H54 (cell line): ENCODE measurements at regions not wholly inside any gene's neighbourhood (a gene's known extent, or its start where the extent isn't known, plus 50 kb on each side); places are given as distances from the start of the nearest gene placed in this dataset.
"Not testable (repeated sequence)": the region's sequence is repeated elsewhere in the genome, so short reads cannot be mapped to it uniquely, and the experiment has no call there.

Experiments
- DNase-seq: peaks from one replicate; pipeline ENCODE4 v3.0.0; 2011; ENCODE audit warnings: low spot score, mixed read lengths; ENCODE audit not compliant: insufficient read length
- FAIRE-seq: peaks from 3 replicates; lab custom pipeline; 2011; peaks lifted over from hg19 to GRCh38; lab: Jason Lieb, UNC
- POLR2A ChIP-seq: IDR thresholded peaks from 2 replicates; pipeline ENCODE4 v1.6.1; 2011; ENCODE audit warnings: low read depth, mild to moderate bottlenecking, low read length

DNA sequence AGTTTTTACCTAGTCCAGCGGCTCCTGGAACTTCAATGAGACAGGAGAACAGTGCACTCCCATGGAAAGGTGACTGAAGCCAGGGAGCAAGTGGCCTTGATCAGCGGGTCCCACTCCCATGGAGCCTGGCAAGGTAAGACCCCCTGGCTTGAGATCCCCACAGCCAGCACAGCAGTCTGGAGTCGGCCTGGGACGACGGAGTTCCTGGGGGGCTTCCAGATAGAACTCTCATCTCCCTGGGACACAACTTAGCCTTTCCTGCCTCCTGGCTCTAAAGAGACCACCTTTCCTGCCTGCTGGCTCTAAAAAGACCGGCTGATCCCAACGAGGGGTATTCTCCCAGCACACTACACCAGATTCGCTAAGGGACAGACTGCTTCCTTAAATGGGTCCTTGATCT lies 1279.0 kb upstream of the GOT2 start:
- TF ChIP-seq POLR2A: no peak
- FAIRE-seq (no peak), DNase-seq (no peak)

DNA sequence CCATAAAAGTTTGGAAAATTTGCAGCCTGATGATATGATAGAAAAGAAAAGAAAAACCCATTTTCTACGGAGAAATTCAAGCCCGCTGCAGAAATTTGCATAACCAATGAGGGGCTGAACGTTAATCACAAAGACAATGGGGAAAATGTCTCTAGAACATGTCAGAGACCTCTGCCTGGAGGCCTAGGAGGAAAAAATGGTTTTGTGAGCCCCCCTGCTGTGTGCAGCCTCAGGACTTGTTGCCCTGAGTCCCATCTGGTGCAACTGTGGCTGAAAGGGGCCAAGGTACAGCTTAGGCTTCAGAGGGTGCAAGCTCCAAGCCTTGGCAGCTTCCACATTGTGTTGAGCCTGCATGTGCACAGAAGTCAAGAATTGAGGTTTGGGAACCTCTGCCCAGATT lies 1267.4 kb upstream of the GOT2 start:
- FAIRE-seq (no peak), DNase-seq (no peak)
- TF ChIP-seq POLR2A: no peak

DNA sequence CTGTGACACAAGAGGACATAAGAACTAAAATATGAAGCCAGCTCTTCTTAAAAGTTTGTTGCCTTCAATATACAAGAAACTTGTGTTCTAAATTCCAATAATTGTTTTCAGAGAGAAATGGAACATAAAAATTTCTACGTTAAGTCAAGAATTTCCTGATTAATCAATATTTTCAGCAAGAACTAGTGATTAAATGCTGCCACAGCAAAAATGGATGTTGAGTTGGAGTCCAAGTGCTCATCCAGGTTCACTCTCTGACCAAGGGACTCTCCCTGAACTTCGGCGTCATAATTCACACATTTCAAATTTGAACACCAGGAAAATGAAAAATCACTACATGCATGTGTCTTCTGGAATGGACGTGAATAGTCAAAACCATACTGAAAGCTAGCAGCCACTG lies 1263.6 kb upstream of the GOT2 start:
- TF ChIP-seq POLR2A: no peak
- no peak for FAIRE-seq
- DNase-seq: no peak

DNA sequence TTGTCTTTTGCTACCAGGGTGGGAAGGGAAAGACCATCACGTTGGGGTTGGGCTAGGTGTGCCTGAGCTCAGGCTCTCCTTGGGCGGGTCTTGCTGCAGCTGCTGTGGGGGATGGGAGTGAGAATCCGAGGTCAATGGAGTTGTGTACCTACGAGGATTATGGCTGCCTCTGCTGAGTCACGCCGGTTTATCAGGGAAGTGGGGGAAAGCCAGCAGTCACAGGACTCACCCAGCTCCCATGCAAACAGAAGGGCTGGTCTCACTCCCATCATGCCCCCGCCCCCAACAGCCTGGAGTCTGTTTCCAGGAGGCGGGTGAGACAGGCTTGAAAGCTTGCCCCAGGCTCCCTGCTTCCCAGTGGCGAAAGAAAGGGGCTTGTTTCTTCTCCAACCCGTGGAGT lies 1259.0 kb upstream of the GOT2 start:
- FAIRE-seq: no peak
- DNase-seq: no peak
- no peak for TF ChIP-seq POLR2A

DNA sequence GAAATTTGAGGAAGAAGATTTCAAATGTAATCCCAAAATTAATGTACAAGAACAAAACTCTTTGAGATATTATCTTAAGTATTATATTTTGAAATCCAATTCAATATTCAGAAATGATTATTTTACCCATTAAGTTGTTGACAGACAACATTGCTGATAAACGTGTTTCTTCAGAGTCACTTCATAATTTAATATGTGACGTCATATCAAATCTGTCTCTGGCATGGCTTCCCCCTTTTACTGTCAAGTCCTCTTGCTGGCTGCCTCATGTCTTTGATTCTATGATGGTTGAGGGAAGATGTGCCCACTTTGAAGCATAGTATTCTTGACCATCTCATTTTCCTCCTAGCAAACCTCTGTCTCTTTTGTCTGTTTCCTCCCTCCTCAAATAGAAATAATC lies 1257.1 kb upstream of the GOT2 start:
- FAIRE-seq: no peak
- TF ChIP-seq POLR2A: no peak
- no peak for DNase-seq

DNA sequence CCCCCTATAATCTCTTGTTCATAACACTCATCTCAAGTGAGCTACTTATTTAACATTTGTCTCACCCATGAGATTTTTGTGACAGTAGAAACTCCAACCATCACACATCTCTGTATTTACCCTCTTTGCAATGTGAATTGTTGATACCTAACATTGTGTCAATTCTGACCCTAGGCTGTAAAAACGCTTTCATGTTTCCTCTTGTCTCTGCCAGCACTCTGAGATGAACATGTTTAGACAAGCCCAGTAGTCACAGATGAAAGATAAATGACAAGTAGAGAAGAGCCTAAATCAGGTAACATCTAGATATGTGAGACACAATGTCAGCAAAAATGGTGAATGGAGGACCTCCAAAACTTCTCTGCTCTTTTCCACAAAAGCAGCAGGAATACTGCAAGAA lies 1254.5 kb upstream of the GOT2 start:
- DNase-seq (no peak), FAIRE-seq (no peak)
- no peak for TF ChIP-seq POLR2A

DNA sequence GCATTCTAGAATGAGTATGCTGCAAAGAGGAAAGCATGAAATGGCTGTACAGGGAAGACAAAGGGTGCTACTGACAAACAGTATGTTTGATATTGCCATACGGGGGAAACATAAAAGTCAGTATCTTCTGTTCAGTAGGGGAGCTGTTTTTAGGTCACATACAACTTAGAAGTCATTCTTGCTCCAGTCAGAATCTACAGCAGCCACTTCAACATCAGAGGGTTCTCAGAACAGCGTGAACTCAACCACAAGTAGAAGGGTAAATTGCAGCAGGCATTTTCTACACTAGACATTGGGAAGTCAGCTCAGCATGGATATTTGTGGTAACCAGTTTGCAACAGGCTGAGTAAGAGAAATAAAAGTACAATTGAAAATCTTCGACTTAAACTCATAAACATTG lies 1241.8 kb upstream of the GOT2 start:
- FAIRE-seq (no peak), DNase-seq (no peak)
- TF ChIP-seq POLR2A: no peak

DNA sequence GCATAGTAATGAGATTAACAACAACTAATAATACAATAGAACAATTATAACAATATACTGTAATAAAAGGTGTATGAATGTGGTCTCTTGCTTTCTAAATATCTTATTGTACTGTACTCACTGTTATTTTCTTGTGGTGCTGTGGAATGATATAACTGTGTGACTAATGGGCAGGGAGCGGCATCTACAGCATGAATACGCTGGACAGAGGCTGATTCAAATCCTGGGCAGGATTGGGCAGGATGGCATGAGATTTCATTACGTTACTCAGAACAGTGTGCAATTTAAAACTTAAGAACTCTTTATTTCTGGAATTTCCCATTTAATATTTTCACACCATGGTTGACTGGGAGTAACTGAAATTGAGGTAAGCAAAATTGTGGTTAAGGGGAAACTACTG lies 1239.8 kb upstream of the GOT2 start:
- DNase-seq: no peak
- no peak for TF ChIP-seq POLR2A
- FAIRE-seq: no peak

DNA sequence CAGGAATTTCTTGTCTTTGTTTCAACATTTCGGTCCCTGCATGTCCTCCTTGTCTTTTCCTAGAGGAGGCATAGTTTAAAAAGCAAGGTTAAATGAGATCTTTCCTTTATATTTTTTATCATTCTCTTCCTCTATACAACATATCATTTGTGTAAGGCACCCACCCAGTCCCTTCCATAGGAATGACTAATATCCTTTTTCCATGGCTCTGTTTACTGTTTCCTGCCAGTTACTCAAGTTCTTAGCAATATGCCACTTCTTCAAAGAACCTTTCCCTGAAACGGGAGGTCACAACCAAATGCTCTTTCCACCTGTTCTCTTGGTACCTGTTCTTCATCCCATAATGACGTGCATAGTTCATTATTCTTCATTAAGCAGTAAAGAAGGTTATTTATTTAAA lies 1237.1 kb upstream of the GOT2 start:
- no peak for DNase-seq
- FAIRE-seq: no peak

DNA sequence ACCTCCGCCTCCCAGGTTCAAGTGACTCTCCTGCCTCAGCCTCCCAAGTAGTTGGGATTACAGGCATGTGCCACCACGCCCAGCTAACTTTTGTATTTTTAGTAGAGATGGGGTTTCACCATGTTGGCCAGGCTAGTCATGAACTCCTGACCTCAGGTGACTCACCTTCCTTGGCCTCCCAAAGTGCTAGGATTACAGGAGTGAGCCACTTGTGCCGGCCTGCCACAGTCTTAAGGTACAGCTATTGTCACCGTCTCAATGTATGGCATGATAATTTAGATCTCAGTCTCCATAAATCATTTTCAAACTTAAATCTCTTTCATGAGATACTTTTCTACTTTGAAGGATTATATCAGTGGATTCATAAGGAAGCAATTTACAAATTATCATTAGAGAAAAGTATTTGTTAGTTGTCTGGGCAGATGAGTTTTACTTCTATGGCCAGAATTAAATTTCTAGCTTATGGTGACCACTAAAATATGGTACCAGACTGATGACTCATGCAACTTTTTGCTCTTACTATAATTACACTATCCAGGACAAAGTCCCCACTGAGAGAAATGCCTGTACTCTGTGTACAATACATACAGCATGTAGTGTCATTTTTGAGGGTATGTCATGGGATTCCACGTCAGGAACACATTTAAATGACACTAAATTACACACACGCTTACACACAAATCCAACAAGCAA lies 1230.3 kb upstream of the GOT2 start:
- FAIRE-seq (no peak), DNase-seq (no peak)
- TF ChIP-seq POLR2A: no peak

More for the DNA sequence above, 1237.1 kb upstream of the GOT2 start:
- TF ChIP-seq POLR2A: no peak

DNA sequence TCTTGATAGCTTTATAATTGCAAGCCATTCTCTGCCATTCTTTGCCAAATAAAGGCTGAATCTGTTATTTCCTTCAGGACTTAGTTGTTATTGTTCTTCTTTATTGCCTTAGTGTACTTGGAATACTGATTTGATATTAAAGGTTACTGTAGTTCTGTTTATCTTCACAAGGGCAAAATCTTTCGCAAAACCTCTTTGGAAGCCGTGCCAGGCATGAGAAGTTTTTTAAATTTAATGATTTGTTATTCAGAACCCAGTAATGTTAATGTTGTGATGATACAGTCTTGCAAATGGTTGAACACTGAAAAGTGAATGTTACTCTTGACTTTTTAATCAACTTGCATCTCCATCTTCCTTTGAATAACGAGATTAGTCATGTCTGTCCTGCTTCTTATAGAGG lies 1225.2 kb upstream of the GOT2 start:
- FAIRE-seq (no peak), DNase-seq (no peak)
- no peak for TF ChIP-seq POLR2A

DNA sequence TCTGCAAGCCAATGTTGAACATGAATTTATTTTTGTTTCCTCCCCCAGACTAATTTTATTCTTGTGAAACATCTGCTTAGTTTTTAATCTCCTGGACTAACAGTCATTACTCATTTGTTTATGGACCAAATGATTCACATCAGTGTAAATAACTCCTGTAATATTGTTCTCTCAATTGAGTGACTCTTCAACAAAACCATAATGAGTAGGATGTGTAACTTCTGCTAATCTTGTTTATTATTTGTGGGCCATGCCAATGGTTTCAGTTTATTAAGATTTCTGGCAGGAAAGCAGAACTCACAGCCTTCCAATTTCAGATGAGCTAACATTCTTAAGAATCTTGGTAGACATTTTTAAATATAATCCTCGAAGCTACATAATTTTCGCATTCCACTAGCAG lies 1216.3 kb upstream of the GOT2 start:
- FAIRE-seq (no peak), DNase-seq (no peak)
- TF ChIP-seq POLR2A: no peak

DNA sequence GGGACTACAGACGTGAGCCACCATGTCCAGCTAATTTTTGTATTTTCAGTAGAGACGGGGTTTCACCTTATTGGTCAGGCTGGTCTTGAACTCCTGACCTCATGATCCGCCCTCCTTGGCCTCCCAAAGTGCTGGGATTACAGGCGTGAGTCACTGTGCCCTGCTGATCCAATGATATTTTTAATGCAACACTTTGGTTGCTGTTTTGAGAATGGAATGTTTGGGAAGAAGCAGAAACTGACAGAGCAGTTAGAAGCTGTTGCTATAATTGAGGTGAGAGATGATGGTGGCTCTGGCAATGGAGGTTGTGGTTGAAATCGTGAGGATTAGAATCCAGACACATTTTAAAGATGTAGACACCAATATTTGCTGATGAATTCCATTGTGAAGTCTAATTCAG lies 1209.9 kb upstream of the GOT2 start:
- not testable (repeated sequence) for DNase-seq, FAIRE-seq

DNA sequence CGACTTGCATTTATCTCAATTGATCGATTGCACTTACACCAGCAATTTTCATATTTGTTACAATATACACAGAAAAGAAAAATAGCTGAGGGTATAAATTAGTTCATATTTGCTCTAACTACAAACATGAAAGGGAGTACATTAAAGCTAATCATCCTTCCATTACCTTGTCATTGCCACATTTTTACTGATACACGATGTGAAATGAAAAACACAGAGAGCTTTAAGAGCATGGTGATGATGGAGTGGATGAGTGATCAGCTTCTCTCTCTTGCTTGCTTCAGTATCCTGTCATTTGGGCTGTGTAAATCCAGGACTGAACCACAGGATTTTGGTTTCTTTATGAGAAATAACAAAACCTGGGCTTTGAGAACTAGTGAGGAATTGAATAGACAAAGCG lies 1207.5 kb upstream of the GOT2 start:
- TF ChIP-seq POLR2A: no peak
- FAIRE-seq (no peak), DNase-seq (no peak)

DNA sequence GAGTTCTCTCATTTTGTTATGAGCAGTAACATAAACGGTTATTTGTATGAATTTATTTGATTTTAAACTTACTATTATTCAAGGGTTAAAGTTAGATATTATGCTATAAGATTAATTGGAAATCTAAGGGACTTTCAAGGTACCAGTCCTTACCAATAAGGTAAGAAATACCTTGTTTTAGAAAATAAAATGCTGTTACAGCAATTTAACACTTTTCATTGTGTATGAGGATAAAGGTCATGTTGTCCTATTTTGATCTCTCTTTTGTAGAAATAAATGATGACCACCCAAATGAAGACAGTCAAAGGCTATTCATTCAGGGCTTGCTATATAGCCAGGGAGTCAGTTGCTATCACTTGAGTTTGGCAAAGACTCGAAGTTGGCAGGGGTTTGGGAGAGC lies 1185.9 kb upstream of the GOT2 start:
- no peak for TF ChIP-seq POLR2A
- DNase-seq (no peak), FAIRE-seq (no peak)

DNA sequence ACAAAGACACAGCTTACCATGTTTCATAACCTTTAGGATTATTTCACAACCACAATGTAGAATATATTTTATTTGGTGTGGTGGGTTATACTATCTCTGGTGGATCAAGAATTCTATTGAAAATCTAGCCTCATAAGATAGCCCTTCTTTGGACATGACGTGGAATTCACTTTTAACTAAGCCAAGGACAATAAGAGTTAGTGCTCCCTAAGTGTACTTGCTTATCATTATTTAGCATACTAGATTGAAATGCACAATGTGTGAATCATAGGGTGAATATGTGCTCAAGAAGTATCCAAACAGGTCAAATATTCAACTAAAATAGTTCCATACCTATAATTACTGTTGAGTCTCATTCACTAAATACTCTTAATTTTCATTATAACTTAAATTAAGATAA lies 1179.5 kb upstream of the GOT2 start:
- no peak for DNase-seq
- TF ChIP-seq POLR2A: no peak
- FAIRE-seq: no peak
